ENCODE measurements at regions not wholly inside any gene's neighbourhood (a gene's known extent, or its start where the extent isn't known, plus 50 kb on each side); places are given as distances from the start of the nearest gene placed in this dataset.

GRCh38 chr2:111226876-111227700 lies 106.4 kb downstream of the BCL2L11 start:
- H3K4me3 ChIP-seq (ENCODE audit: low read depth, low read length) = no peak overlapping the region
- DNase-seq (ENCODE audit: low read depth) = peak; percentile 83
- TF ChIP-seq, protein P1, sequence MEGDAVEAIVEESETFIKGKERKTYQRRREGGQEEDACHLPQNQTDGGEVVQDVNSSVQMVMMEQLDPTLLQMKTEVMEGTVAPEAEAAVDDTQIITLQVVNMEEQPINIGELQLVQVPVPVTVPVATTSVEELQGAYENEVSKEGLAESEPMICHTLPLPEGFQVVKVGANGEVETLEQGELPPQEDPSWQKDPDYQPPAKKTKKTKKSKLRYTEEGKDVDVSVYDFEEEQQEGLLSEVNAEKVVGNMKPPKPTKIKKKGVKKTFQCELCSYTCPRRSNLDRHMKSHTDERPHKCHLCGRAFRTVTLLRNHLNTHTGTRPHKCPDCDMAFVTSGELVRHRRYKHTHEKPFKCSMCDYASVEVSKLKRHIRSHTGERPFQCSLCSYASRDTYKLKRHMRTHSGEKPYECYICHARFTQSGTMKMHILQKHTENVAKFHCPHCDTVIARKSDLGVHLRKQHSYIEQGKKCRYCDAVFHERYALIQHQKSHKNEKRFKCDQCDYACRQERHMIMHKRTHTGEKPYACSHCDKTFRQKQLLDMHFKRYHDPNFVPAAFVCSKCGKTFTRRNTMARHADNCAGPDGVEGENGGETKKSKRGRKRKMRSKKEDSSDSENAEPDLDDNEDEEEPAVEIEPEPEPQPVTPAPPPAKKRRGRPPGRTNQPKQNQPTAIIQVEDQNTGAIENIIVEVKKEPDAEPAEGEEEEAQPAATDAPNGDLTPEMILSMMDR (IDR thresholded peaks at IDR 0.05; ENCODE audit: insufficient read depth, low read depth, low read length) = no peak

DNA sequence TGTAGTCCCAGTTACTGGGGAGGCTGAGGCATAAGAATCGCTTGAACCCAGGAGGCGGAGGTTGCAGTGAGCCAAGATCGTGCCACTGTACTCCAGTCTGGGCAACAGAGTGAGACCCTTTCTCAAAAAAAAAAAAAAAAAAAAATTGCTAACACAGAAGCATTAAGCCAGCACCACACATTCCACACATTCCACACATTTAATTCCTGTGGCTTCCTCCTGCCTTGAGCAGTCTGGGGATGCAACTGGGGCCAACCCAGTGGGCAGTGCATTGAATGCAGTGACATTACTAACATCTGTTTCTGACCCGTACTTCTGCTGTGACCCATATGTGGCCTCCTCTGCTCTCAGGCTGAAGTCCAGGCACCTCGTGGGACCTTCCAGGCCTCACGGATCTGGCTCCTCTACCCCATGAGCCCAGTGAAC lies 107.0 kb downstream of the BCL2L11 start:
- H3K4me3 ChIP-seq (ENCODE audit: low read depth, low read length) = no peak overlapping the region
- TF ChIP-seq, protein P1 (IDR thresholded peaks at IDR 0.05; ENCODE audit: insufficient read depth, low read depth, low read length) = no peak
- DNase-seq (ENCODE audit: low read depth) = peak; percentile 57

GRCh38 chr2:111231532-111232252 lies 111.0 kb downstream of the BCL2L11 start:
- TF ChIP-seq, protein P1 (IDR thresholded peaks at IDR 0.05; ENCODE audit: insufficient read depth, low read depth, low read length) = no peak
- H3K4me3 ChIP-seq (ENCODE audit: low read depth, low read length) = no peak overlapping the region
- no peak for DNase-seq (ENCODE audit: low read depth)

DNA sequence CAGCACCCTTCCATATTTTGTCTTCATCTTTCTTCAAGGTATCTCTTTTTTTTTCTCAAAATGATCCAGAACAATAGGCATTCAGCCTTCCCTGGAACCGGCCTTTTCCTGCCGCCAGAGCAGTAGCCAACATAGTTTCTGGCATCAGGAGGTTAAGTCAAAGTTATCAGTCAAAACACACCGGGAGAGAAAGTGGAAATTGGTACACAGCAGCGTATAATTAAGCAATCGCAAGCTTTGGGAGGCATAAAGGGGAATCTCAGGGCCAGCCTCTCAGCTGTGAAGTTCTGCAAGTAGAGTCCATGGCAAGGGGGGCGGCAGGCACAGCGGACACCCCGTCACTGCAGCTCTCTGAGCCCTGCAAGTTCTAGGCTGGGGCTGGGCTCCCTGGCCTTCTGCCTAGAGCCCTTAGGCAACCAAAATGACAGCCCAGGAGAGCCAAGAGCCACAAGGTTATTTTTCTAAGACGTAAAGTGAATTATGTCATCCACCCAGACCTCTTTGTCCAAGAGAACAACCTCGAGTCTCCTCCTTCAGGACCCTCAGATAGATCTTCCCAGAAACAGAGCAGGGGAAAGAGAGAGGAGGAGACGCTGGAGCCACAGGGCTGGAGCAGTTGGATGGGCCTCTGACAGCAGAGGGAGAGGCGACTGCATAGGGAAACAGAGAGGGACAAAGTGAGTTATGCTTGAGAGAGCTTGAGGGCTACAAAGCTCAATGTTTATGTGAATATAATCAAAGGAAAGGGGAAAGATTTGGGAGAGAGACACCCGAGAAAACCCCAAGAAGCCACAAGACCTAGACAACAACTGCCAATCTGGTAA lies 114.7 kb downstream of the BCL2L11 start:
- no peak for DNase-seq (ENCODE audit: low read depth)

GRCh38 chr2:111236025-111236424 lies 115.3 kb downstream of the BCL2L11 start:
- TF ChIP-seq, protein P1 (IDR thresholded peaks at IDR 0.05; ENCODE audit: insufficient read depth, low read depth, low read length) = no peak
- no peak overlapping the region for H3K4me3 ChIP-seq (ENCODE audit: low read depth, low read length)
- DNase-seq (ENCODE audit: low read depth) = no peak

More for the DNA sequence above, 114.7 kb downstream of the BCL2L11 start:
- no peak overlapping the region for H3K4me3 ChIP-seq (ENCODE audit: low read depth, low read length)
- TF ChIP-seq, protein P1 (IDR thresholded peaks at IDR 0.05; ENCODE audit: insufficient read depth, low read depth, low read length) = no peak

GRCh38 chr2:111238296-111238695 lies 117.6 kb downstream of the BCL2L11 start:
- no peak overlapping the region for H3K4me3 ChIP-seq (ENCODE audit: low read depth, low read length)
- TF ChIP-seq, protein P1 (IDR thresholded peaks at IDR 0.05; ENCODE audit: insufficient read depth, low read depth, low read length) = no peak
- DNase-seq (ENCODE audit: low read depth) = no peak

Data from fibroblast of villous mesenchyme (primary cell).